ENCODE measurements at regions not wholly inside any gene's neighbourhood (a gene's known extent, or its start where the extent isn't known, plus 50 kb on each side); places are given as distances from the start of the nearest gene placed in this dataset.

- no peaks in the 10 kb centered on the region for H3K9me3 Mint-ChIP-seq
- no peak overlapping the region for H3K4me3 Mint-ChIP-seq
- H3K4me1 Mint-ChIP-seq = peaks cover 16% of the 10 kb centered on the region
- H3K27me3 Mint-ChIP-seq (ENCODE audit: low read depth) = peaks cover 17% of the 10 kb centered on the region
- H3K27ac Mint-ChIP-seq (ENCODE audit: unreplicated experiment) = no peak overlapping the region
- no peak for TF ChIP-seq CTCF (conservative IDR thresholded peaks at IDR 0.05)
- no peak for DNase-seq (ENCODE audit: low read depth, low spot score)
- H3K36me3 Mint-ChIP-seq (ENCODE audit: low read depth) = no peaks in the 10 kb centered on the region
These were observed 79.6 kb upstream of the CTTNBP2NL start for GRCh38 chr1:112316254-112316913.

GRCh38 chr1:112317140-112317539, 78.9 kb upstream of the CTTNBP2NL start:
- no peak overlapping the region for H3K27ac Mint-ChIP-seq (ENCODE audit: unreplicated experiment)
- H3K9me3 Mint-ChIP-seq = no peaks in the 10 kb centered on the region
- H3K4me3 Mint-ChIP-seq = no peak overlapping the region

GRCh38 chr1:112317611-112318062, 78.4 kb upstream of the CTTNBP2NL start:
- DNase-seq (ENCODE audit: low read depth, low spot score) = no peak
- H3K27me3 Mint-ChIP-seq (ENCODE audit: low read depth) = peaks cover 11% of the 10 kb centered on the region
- H3K4me3 Mint-ChIP-seq = no peak overlapping the region
- no peak for TF ChIP-seq CTCF (conservative IDR thresholded peaks at IDR 0.05)
- peaks cover 16% of the 10 kb centered on the region for H3K4me1 Mint-ChIP-seq
- H3K9me3 Mint-ChIP-seq = no peaks in the 10 kb centered on the region
- no peaks in the 10 kb centered on the region for H3K36me3 Mint-ChIP-seq (ENCODE audit: low read depth)
- peak overlapping the region; percentile 9 for H3K27ac Mint-ChIP-seq (ENCODE audit: unreplicated experiment)

More at GRCh38 chr1:112317140-112317539, 78.9 kb upstream of the CTTNBP2NL start:
- H3K4me1 Mint-ChIP-seq = peaks cover 16% of the 10 kb centered on the region
- TF ChIP-seq CTCF (conservative IDR thresholded peaks at IDR 0.05) = no peak
- H3K27me3 Mint-ChIP-seq (ENCODE audit: low read depth) = peaks cover 11% of the 10 kb centered on the region
- no peak for DNase-seq (ENCODE audit: low read depth, low spot score)
- no peaks in the 10 kb centered on the region for H3K36me3 Mint-ChIP-seq (ENCODE audit: low read depth)

GRCh38 chr1:112318263-112318662, 77.8 kb upstream of the CTTNBP2NL start:
- no peak for DNase-seq (ENCODE audit: low read depth, low spot score)
- Mint-ChIP-seq H3K27ac (ENCODE audit: unreplicated experiment) (no peak overlapping the region), H3K4me3 (no peak overlapping the region), H3K36me3 (ENCODE audit: low read depth) (no peaks in the 10 kb centered on the region), H3K9me3 (no peaks in the 10 kb centered on the region), H3K27me3 (ENCODE audit: low read depth) (peaks cover 8% of the 10 kb centered on the region), H3K4me1 (peaks cover 16% of the 10 kb centered on the region)
- no peak for TF ChIP-seq CTCF (conservative IDR thresholded peaks at IDR 0.05)

- Mint-ChIP-seq H3K27ac (ENCODE audit: unreplicated experiment) (no peak overlapping the region), H3K27me3 (ENCODE audit: low read depth) (peaks cover 11% of the 10 kb centered on the region), H3K36me3 (ENCODE audit: low read depth) (no peaks in the 10 kb centered on the region), H3K4me3 (no peak overlapping the region), H3K9me3 (no peaks in the 10 kb centered on the region), H3K4me1 (peaks cover 16% of the 10 kb centered on the region)
- no peak for TF ChIP-seq CTCF (conservative IDR thresholded peaks at IDR 0.05)
- DNase-seq (ENCODE audit: low read depth, low spot score) = no peak
These were observed 77.2 kb upstream of the CTTNBP2NL start for GRCh38 chr1:112318698-112319370.

All from neural crest cell (in vitro differentiated cells).